B cell (primary cell): ENCODE measurements at regions not wholly inside any gene's neighbourhood (a gene's known extent, or its start where the extent isn't known, plus 50 kb on each side); places are given as distances from the start of the nearest gene placed in this dataset.

Source experiments
- ATAC-seq: fragments of 200-7000 bp; cut with Tn5 transposase; one replicate; pipeline ENCODE4 v1.10.0; 2021; ENCODE audit warnings: low read depth, mild to moderate bottlenecking, moderate number of reproducible peaks, moderate library complexity
- CTCF ChIA-PET: fragments of 350-600 bp; sonication (Branson Sonifier 250); formaldehyde crosslinking; loops from one replicate; lab custom pipeline; 2021; ENCODE audit warnings: antibody characterized with exemption, inconsistent platforms; lab: Charles Lee
- POLR2A ChIA-PET: fragments of 350-600 bp; sonication (Branson Sonifier 250); formaldehyde crosslinking; loops from one replicate; lab custom pipeline; 2021; ENCODE audit warnings: antibody characterized with exemption; lab: Charles Lee
- DNase-seq: peaks from one replicate; pipeline ENCODE4 v3.0.0; 2013
- H2AFZ ChIP-seq: 2 replicates; pipeline ENCODE4 v1.6.1; 2012; ENCODE audit warnings: mild to moderate bottlenecking, low read depth, low read length; ENCODE audit not compliant: insufficient read depth, poor library complexity, severe bottlenecking
- H3K27ac ChIP-seq, 2 donors: 1 replicate in 1 of 2; 2 replicates in 1 of 2; pipeline ENCODE4 v1.5.1; 2012 to 2013; ENCODE audit warnings: low read length in 2 of 2, mild to moderate bottlenecking in 2 of 2, moderate library complexity in 1 of 2
- H3K27me3 ChIP-seq, 4 experiments: fragments of 200-600 bp in 1 of 4; sonication (generic) in 1 of 4; replicated peaks in 1 of 4; 1 replicate in 2 of 4; 2 replicates in 2 of 4; pipeline versions ENCODE4 v1.6.1 to v1.7.0; 2013 to 2016; ENCODE audit warnings: low read length in 3 of 4, mild to moderate bottlenecking in 2 of 4, mixed read lengths in 1 of 4, moderate library complexity in 1 of 4; ENCODE audit not compliant: insufficient read depth in 4 of 4, control insufficient read depth in 3 of 4; ENCODE audit errors: control extremely low read depth in 1 of 4
- H3K36me3 ChIP-seq, 2 experiments: replicated peaks in 1 of 2; 1 replicate in 1 of 2; 2 replicates in 1 of 2; pipeline versions ENCODE4 v1.6.1 to v1.7.1; 2013; ENCODE audit warnings: low read length in 1 of 2; ENCODE audit not compliant: insufficient read depth in 2 of 2, control insufficient read depth in 1 of 2; ENCODE audit errors: control extremely low read depth in 1 of 2, extremely low read depth in 1 of 2
- H3K4me1 ChIP-seq, 2 donors: fragments of 200-600 bp in 1 of 2; sonication (generic) in 1 of 2; 1 replicate in 1 of 2; 2 replicates in 1 of 2; pipeline versions ENCODE4 v1.5.1 to v1.6.1; 2013 to 2017; ENCODE audit warnings: low read length in 2 of 2; ENCODE audit not compliant: control insufficient read depth in 2 of 2, insufficient read depth in 2 of 2
- H3K4me2 ChIP-seq: replicated peaks from 2 replicates; pipeline ENCODE3; 2012; ENCODE audit warnings: mild to moderate bottlenecking, low read depth, low read length; ENCODE audit not compliant: poor library complexity, severe bottlenecking
- H3K4me3 ChIP-seq, 5 experiments: fragments of 200-600 bp in 1 of 5; sonication (generic) in 1 of 5; 1 replicate in 3 of 5; 2 replicates in 2 of 5; pipeline versions ENCODE4 v1.5.1 to v1.7.0; 2011 to 2016; ENCODE audit warnings: low read length in 4 of 5, mild to moderate bottlenecking in 4 of 5, low read depth in 2 of 5, control low read depth in 1 of 5, moderate library complexity in 1 of 5; ENCODE audit not compliant: insufficient read depth in 1 of 5; ENCODE audit errors: control extremely low read depth in 1 of 5, extremely low read depth in 1 of 5
- H3K79me2 ChIP-seq: fragments of 200-600 bp; sonication (generic); one replicate; pipeline ENCODE4 v1.6.0; 2016; ENCODE audit warnings: low read length; ENCODE audit not compliant: control insufficient read depth, insufficient read depth
- H3K9ac ChIP-seq: fragments of 200-600 bp; sonication (generic); 2 replicates; pipeline ENCODE4 v1.6.1; 2017; ENCODE audit warnings: mild to moderate bottlenecking, low read length, moderate library complexity
- H3K9me3 ChIP-seq, 3 donors: one replicate each; pipeline versions ENCODE4 v1.6.1 to v1.7.1; 2013; ENCODE audit warnings: low read length in 2 of 3; ENCODE audit not compliant: control insufficient read depth in 2 of 3, insufficient read depth in 1 of 3; ENCODE audit errors: control extremely low read depth in 1 of 3
- H4K20me1 ChIP-seq: 2 replicates; pipeline ENCODE4 v1.6.0; 2012; ENCODE audit warnings: mild to moderate bottlenecking, low read length; ENCODE audit not compliant: insufficient read depth, control insufficient read depth, poor library complexity, severe bottlenecking
- H3K27ac Mint-ChIP-seq: one replicate; pipeline ENCODE4 v1.8.0; 2021; ENCODE audit warnings: mixed read lengths
- H3K27me3 Mint-ChIP-seq: one replicate; pipeline ENCODE4 v1.8.0; 2021; ENCODE audit warnings: mixed read lengths
- H3K4me1 Mint-ChIP-seq: one replicate; pipeline ENCODE4 v1.8.0; 2021; ENCODE audit warnings: mixed read lengths
- H3K4me3 Mint-ChIP-seq: one replicate; pipeline ENCODE4 v1.8.0; 2021; ENCODE audit warnings: mixed read lengths
- H3K9me3 Mint-ChIP-seq: one replicate; pipeline ENCODE4 v1.8.0; 2022; ENCODE audit warnings: mixed read lengths; ENCODE audit not compliant: insufficient read depth
- EZH2 ChIP-seq: IDR thresholded peaks from 2 replicates; pipeline ENCODE4 v1.6.1; 2012; ENCODE audit warnings: borderline replicate concordance, low read depth, mild to moderate bottlenecking, moderate library complexity, low read length; ENCODE audit not compliant: insufficient read depth, poor library complexity, severe bottlenecking
- WGBS: methylation state at CpG from one replicate; pipeline ENCODE4 v1.1.5; 2013; ENCODE audit warnings: missing lambda C conversion rate; ENCODE audit not compliant: insufficient coverage; 5-methylcytosine and 5-hydroxymethylcytosine counted together
- intact Hi-C: fragments of 100-400 bp; cut with micrococcal nuclease; formaldehyde crosslinking; loops from one replicate; pipeline ENCODE4 v1.10.0; 2022
- TF ChIP-seq, protein P1 (sequence below): fragments of 200-600 bp; IDR thresholded peaks from one replicate; pipeline ENCODE4 v1.8.0; 2022; ENCODE audit warnings: antibody characterized with exemption, mild to moderate bottlenecking

DNA sequence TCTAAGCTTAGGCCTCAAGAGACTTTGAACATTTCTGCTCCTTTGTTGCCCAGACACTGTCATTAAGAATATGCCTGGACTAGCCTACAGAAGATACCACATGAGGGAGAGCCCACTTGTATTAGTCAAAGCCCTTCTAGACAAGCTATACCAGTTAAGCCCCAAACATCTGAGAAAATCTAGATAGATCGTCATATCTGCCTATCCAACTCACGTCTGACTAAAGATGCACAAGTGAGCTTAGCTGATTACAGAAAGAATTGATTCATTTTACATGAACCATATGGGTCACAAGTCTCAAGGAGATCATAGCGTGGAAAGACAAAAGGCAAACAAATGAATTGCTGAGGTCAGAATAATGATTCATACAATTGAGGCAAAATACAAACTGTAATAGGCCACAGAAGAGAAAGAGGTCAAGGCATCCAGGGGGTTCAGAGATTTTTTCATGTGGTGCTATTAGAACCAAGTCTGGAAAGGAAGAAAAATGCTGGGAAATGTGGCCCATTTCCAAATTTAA is 1155.5 kb upstream of the TENM4 start:
- ChIA-PET CTCF (no interaction called here), POLR2A (no interaction called here)
- DNase-seq (no peak), ATAC-seq (no peak)
- Mint-ChIP-seq H3K9me3 (no peaks in the 10 kb centered on the region), H3K4me3 (no peak overlapping the region), H3K27ac (no peak overlapping the region), H3K4me1 (no peaks in the 10 kb centered on the region), H3K27me3 (no peaks in the 10 kb centered on the region)
- H3K27me3 ChIP-seq, result no peaks in the 10 kb centered on the region
- no peak overlapping the region for H3K9ac ChIP-seq
- no peaks in the 10 kb centered on the region for H3K4me1 ChIP-seq
- no peak overlapping the region for H2AFZ ChIP-seq
- H3K27ac ChIP-seq, result no peak overlapping the region
- no peak overlapping the region for H3K4me3 ChIP-seq
- no peaks in the 10 kb centered on the region for H4K20me1 ChIP-seq
- no CpG with 5 or more reads among the region's 3 CpGs for WGBS
- H3K36me3 ChIP-seq, result no peaks in the 10 kb centered on the region
- H3K79me2 ChIP-seq, result no peaks in the 10 kb centered on the region
- TF ChIP-seq EZH2, result no peak
- TF ChIP-seq, protein P1, sequence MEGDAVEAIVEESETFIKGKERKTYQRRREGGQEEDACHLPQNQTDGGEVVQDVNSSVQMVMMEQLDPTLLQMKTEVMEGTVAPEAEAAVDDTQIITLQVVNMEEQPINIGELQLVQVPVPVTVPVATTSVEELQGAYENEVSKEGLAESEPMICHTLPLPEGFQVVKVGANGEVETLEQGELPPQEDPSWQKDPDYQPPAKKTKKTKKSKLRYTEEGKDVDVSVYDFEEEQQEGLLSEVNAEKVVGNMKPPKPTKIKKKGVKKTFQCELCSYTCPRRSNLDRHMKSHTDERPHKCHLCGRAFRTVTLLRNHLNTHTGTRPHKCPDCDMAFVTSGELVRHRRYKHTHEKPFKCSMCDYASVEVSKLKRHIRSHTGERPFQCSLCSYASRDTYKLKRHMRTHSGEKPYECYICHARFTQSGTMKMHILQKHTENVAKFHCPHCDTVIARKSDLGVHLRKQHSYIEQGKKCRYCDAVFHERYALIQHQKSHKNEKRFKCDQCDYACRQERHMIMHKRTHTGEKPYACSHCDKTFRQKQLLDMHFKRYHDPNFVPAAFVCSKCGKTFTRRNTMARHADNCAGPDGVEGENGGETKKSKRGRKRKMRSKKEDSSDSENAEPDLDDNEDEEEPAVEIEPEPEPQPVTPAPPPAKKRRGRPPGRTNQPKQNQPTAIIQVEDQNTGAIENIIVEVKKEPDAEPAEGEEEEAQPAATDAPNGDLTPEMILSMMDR, result no peak
- H3K9me3 ChIP-seq, result no peaks in the 10 kb centered on the region
- intact Hi-C loops, result no loop called here
- H3K4me2 ChIP-seq, result no peak overlapping the region

DNA sequence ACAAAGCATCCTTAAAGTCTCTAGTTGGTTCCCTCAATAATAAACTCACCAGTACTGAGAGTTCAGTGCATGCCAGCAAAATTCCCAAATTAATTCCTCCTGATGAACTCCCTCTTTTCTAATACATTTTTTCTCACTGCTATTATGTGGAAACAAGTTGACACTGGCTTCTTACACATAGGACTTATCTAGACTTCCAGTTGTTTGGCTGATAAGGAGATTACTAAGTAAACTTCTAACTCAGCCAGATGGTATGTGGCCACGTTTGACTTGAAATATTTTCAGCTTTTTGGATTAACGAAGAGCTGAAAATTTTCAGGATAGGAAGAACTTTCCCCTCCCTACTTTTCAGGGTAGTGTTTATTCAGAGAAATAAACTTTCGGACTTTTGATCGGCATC is 1154.2 kb upstream of the TENM4 start:
- no peaks in the 10 kb centered on the region for H3K36me3 ChIP-seq
- H3K9ac ChIP-seq, result no peak overlapping the region
- no peaks in the 10 kb centered on the region for H3K4me1 Mint-ChIP-seq
- H2AFZ ChIP-seq, result no peak overlapping the region
- H3K4me3 ChIP-seq, result no peak overlapping the region
- no peak for DNase-seq
- H3K27ac ChIP-seq, result no peak overlapping the region
- no peaks in the 10 kb centered on the region for H3K9me3 Mint-ChIP-seq
- POLR2A ChIA-PET, result no interaction called here
- H3K27ac Mint-ChIP-seq, result no peak overlapping the region
- H3K79me2 ChIP-seq, result no peaks in the 10 kb centered on the region
- intact Hi-C loops, result no loop called here
- no peaks in the 10 kb centered on the region for H3K27me3 ChIP-seq
- H3K4me3 Mint-ChIP-seq, result no peak overlapping the region
- no peaks in the 10 kb centered on the region for H4K20me1 ChIP-seq
- no peaks in the 10 kb centered on the region for H3K27me3 Mint-ChIP-seq
- WGBS, result no CpG with 5 or more reads among the region's 4 CpGs
- H3K4me2 ChIP-seq, result no peak overlapping the region
- CTCF ChIA-PET, result no interaction called here
- no peaks in the 10 kb centered on the region for H3K4me1 ChIP-seq
- TF ChIP-seq, protein P1, result no peak
- no peak for TF ChIP-seq EZH2
- no peak for ATAC-seq
- H3K9me3 ChIP-seq, result no peaks in the 10 kb centered on the region
